ENCODE measurements at regions not wholly inside any gene's neighbourhood (a gene's known extent, or its start where the extent isn't known, plus 50 kb on each side); places are given as distances from the start of the nearest gene placed in this dataset.

DNA sequence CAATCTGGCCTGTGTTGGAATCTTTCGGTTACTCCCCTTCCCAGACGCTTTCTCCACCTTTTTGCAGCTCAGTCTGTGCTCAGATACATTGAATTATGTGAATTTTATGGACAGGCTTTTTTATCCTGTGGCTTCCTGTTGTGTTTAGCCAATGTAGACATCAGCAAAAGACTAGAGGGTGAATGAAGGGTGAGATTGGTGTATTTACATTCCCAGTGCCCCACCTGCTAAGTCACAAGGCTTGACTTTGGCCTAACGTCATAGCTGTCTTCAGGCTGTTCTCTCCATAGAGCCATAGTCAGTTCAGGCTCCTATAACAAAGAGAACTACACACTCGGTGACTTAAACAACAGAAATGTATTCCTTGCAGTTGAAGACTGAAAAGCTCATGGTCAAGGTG, 97.5 kb upstream of the FSHB start:
- H3K9me3 ChIP-seq (replicated peaks in 1 of 2; ENCODE audit: control insufficient read depth in 2 of 2, insufficient read depth in 1 of 2, low read depth in 1 of 2, low read length in 2 of 2), result no peaks in the 10 kb centered on the region
- H2AFZ ChIP-seq (ENCODE audit: low read length), result no peak overlapping the region
- H3K4me2 ChIP-seq (ENCODE audit: insufficient read depth, low read length, poor library complexity, severe bottlenecking), result no peak overlapping the region
- no peak overlapping the region for H3K23ac ChIP-seq (ENCODE audit: low read depth, low read length, poor library complexity)
- no peaks in the 10 kb centered on the region for H3K27me3 ChIP-seq (ENCODE audit: control insufficient read depth in 3 of 3, insufficient read depth in 3 of 3, low read depth in 1 of 3, low read length in 3 of 3)
- no peaks in the 10 kb centered on the region for H3K4me1 ChIP-seq (ENCODE audit: control insufficient read depth in 2 of 2, insufficient read depth in 1 of 2, low read depth in 1 of 2, low read length in 2 of 2)
- H3K36me3 ChIP-seq (replicated peaks in 1 of 2; ENCODE audit: control insufficient read depth in 2 of 2, insufficient read depth in 2 of 2, low read length in 2 of 2), result no peaks in the 10 kb centered on the region
- no peak for DNase-seq (ENCODE audit: low spot score)
- no peak overlapping the region for H2BK12ac ChIP-seq (ENCODE audit: low read length)
- no peak overlapping the region for H3K4ac ChIP-seq (ENCODE audit: low read length)
- no peak overlapping the region for H3K9ac ChIP-seq (ENCODE audit: low read depth, low read length, poor library complexity)
- no peak overlapping the region for H2BK5ac ChIP-seq (ENCODE audit: low read length)
- H3K79me1 ChIP-seq (ENCODE audit: low read depth, low read length), result no peaks in the 10 kb centered on the region
- no peak overlapping the region for H4K91ac ChIP-seq (ENCODE audit: low read depth, low read length, poor library complexity)
- no peak overlapping the region for H3K14ac ChIP-seq (ENCODE audit: low read length)
- no peak overlapping the region for H3K18ac ChIP-seq (ENCODE audit: low read length)
- no CpG with 5 or more reads among the region's 4 CpGs for WGBS, 2 donors (ENCODE audit: extremely low coverage in 2 of 2, insufficient read length in 2 of 2, insufficient replicate concordance in 1 of 2)
- H2AK5ac ChIP-seq (ENCODE audit: low read depth, low read length), result no peak overlapping the region
- no peak overlapping the region for H4K8ac ChIP-seq (ENCODE audit: low read depth, low read length)
- H3K27ac ChIP-seq (replicated peaks; ENCODE audit: low read length), result no peak overlapping the region
- no peak overlapping the region for H3K4me3 ChIP-seq (ENCODE audit: low read length in 2 of 2)
- H2BK15ac ChIP-seq (ENCODE audit: low read length), result no peak overlapping the region
- H2BK120ac ChIP-seq (ENCODE audit: low read depth, low read length), result no peak overlapping the region

DNA sequence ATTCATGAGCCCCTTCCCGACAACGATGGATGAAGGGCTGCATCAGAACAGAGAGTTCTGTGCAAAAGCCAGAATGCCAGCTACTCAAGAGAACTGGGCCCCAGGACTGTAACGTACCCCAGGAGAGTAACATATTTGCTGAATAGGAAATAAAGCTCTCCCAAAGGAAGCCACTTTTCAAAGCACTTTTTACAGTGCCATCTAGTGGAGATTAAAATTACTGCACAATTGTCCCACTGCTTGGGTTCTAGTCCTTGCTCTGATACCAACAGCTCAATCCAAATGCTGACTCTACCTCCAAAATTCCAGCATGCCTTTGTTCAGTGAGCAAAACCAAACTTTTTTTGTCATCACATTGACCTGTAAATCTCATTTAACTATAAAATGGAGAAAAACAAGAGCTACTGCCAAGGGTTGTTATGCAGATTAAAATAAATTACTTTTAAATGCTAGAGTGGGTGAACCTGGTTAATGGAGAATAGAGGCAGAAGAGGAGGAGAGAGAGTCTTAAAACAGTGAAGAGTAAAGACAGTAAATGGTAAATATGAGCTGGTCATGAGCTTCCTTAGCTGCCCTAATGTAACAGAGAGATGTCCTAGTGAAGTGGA, 87.6 kb upstream of the FSHB start:
- Histone ChIP-seq H3K4me3 (ENCODE audit: low read length in 2 of 2) (no peak overlapping the region), H2AFZ (ENCODE audit: low read length) (no peak overlapping the region), H3K27ac (replicated peaks; ENCODE audit: low read length) (no peak overlapping the region), H3K18ac (ENCODE audit: low read length) (no peak overlapping the region), H4K8ac (ENCODE audit: low read depth, low read length) (no peak overlapping the region), H3K4me1 (ENCODE audit: control insufficient read depth in 2 of 2, insufficient read depth in 1 of 2, low read depth in 1 of 2, low read length in 2 of 2) (no peaks in the 10 kb centered on the region), H2AK5ac (ENCODE audit: low read depth, low read length) (no peak overlapping the region), H2BK12ac (ENCODE audit: low read length) (no peak overlapping the region), H3K27me3 (ENCODE audit: control insufficient read depth in 3 of 3, insufficient read depth in 3 of 3, low read depth in 1 of 3, low read length in 3 of 3) (no peaks in the 10 kb centered on the region), H2BK120ac (ENCODE audit: low read depth, low read length) (no peak overlapping the region), H3K23ac (ENCODE audit: low read depth, low read length, poor library complexity) (no peak overlapping the region), H3K36me3 (replicated peaks in 1 of 2; ENCODE audit: control insufficient read depth in 2 of 2, insufficient read depth in 2 of 2, low read length in 2 of 2) (no peaks in the 10 kb centered on the region), H3K9ac (ENCODE audit: low read depth, low read length, poor library complexity) (no peak overlapping the region), H4K91ac (ENCODE audit: low read depth, low read length, poor library complexity) (no peak overlapping the region), H2BK15ac (ENCODE audit: low read length) (no peak overlapping the region), H2BK5ac (ENCODE audit: low read length) (no peak overlapping the region), H3K4me2 (ENCODE audit: insufficient read depth, low read length, poor library complexity, severe bottlenecking) (no peak overlapping the region), H3K4ac (ENCODE audit: low read length) (no peak overlapping the region), H3K14ac (ENCODE audit: low read length) (no peak overlapping the region), H3K9me3 (replicated peaks in 1 of 2; ENCODE audit: control insufficient read depth in 2 of 2, insufficient read depth in 1 of 2, low read depth in 1 of 2, low read length in 2 of 2) (no peaks in the 10 kb centered on the region), H3K79me1 (ENCODE audit: low read depth, low read length) (no peaks in the 10 kb centered on the region)
- no CpG with 5 or more reads among the region's 3 CpGs for WGBS, 2 donors (ENCODE audit: extremely low coverage in 2 of 2, insufficient read length in 2 of 2, insufficient replicate concordance in 1 of 2)
- DNase-seq (ENCODE audit: low spot score), result peak; percentile 63

DNA sequence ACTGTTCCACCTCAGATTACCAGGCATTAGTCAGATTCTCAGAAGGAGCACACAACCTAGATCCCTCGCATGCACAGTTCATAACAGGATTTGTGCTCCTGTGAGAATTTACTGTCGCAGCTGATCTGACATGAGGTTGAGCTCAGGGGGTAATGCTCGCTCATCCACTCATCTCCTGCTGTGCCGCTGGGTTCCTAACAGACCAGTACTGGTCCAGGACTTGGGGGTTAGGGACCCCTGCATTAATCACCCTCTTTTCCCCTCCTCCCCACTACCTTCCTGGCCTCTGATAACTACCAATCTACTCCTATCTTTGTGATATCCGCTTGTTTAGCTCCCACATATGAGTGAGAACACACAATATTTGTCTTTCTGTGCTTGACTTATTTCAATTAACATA, 83.5 kb upstream of the FSHB start:
- no peak overlapping the region for H3K27ac ChIP-seq (replicated peaks; ENCODE audit: low read length)
- H3K14ac ChIP-seq (ENCODE audit: low read length), result no peak overlapping the region
- no peak overlapping the region for H3K18ac ChIP-seq (ENCODE audit: low read length)
- DNase-seq (ENCODE audit: low spot score), result no peak
- no peak overlapping the region for H2AK5ac ChIP-seq (ENCODE audit: low read depth, low read length)
- H3K27me3 ChIP-seq (ENCODE audit: control insufficient read depth in 3 of 3, insufficient read depth in 3 of 3, low read depth in 1 of 3, low read length in 3 of 3), result no peaks in the 10 kb centered on the region
- H3K79me1 ChIP-seq (ENCODE audit: low read depth, low read length), result no peaks in the 10 kb centered on the region
- peak overlapping the region; percentile 51 for H2BK15ac ChIP-seq (ENCODE audit: low read length)
- no peak overlapping the region for H3K4me3 ChIP-seq (ENCODE audit: low read length in 2 of 2)
- peaks cover 0 to 1% of the 10 kb centered on the region in 2 donors for H3K4me1 ChIP-seq (ENCODE audit: control insufficient read depth in 2 of 2, insufficient read depth in 1 of 2, low read depth in 1 of 2, low read length in 2 of 2)
- no peak overlapping the region for H3K9ac ChIP-seq (ENCODE audit: low read depth, low read length, poor library complexity)
- no peak overlapping the region for H3K4ac ChIP-seq (ENCODE audit: low read length)
- no peak overlapping the region for H3K4me2 ChIP-seq (ENCODE audit: insufficient read depth, low read length, poor library complexity, severe bottlenecking)
- no peak overlapping the region for H4K8ac ChIP-seq (ENCODE audit: low read depth, low read length)
- no peak overlapping the region for H2BK5ac ChIP-seq (ENCODE audit: low read length)
- no peaks in the 10 kb centered on the region for H3K9me3 ChIP-seq (replicated peaks in 1 of 2; ENCODE audit: control insufficient read depth in 2 of 2, insufficient read depth in 1 of 2, low read depth in 1 of 2, low read length in 2 of 2)
- no peak overlapping the region for H2BK12ac ChIP-seq (ENCODE audit: low read length)
- no peak overlapping the region for H3K23ac ChIP-seq (ENCODE audit: low read depth, low read length, poor library complexity)
- no CpG with 5 or more reads among the region's 5 CpGs for WGBS, 2 donors (ENCODE audit: extremely low coverage in 2 of 2, insufficient read length in 2 of 2, insufficient replicate concordance in 1 of 2)
- H3K36me3 ChIP-seq (replicated peaks in 1 of 2; ENCODE audit: control insufficient read depth in 2 of 2, insufficient read depth in 2 of 2, low read length in 2 of 2), result no peaks in the 10 kb centered on the region
- no peak overlapping the region for H2AFZ ChIP-seq (ENCODE audit: low read length)
- H2BK120ac ChIP-seq (ENCODE audit: low read depth, low read length), result no peak overlapping the region
- no peak overlapping the region for H4K91ac ChIP-seq (ENCODE audit: low read depth, low read length, poor library complexity)

DNA sequence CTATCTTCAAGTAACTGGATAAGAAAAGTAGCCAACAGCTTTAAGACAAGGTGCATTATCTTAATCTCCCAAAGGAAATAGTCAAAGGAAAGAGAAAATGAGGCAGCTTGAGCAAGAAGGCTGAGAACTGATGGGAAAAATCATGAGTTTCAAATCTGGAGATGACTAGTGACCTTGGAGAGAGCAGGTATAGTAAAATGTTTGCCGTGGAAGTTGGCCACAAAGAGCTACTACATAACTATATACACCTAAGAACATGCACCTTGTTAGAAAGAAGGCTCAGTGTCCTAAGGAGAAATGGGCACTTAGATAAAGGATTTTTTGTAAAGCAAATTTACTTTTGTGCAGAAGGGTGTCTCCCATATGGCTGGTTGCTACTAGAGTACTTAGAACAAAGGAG, 80.8 kb upstream of the FSHB start:
- Histone ChIP-seq H3K18ac (ENCODE audit: low read length) (no peak overlapping the region), H2BK12ac (ENCODE audit: low read length) (no peak overlapping the region), H2BK120ac (ENCODE audit: low read depth, low read length) (no peak overlapping the region), H3K9ac (ENCODE audit: low read depth, low read length, poor library complexity) (no peak overlapping the region), H4K8ac (ENCODE audit: low read depth, low read length) (no peak overlapping the region), H3K9me3 (replicated peaks in 1 of 2; ENCODE audit: control insufficient read depth in 2 of 2, insufficient read depth in 1 of 2, low read depth in 1 of 2, low read length in 2 of 2) (no peaks in the 10 kb centered on the region), H3K4ac (ENCODE audit: low read length) (no peak overlapping the region), H3K79me1 (ENCODE audit: low read depth, low read length) (no peaks in the 10 kb centered on the region), H3K14ac (ENCODE audit: low read length) (no peak overlapping the region), H3K27me3 (ENCODE audit: control insufficient read depth in 3 of 3, insufficient read depth in 3 of 3, low read depth in 1 of 3, low read length in 3 of 3) (no peaks in the 10 kb centered on the region), H2BK15ac (ENCODE audit: low read length) (no peak overlapping the region), H3K4me2 (ENCODE audit: insufficient read depth, low read length, poor library complexity, severe bottlenecking) (no peak overlapping the region), H4K91ac (ENCODE audit: low read depth, low read length, poor library complexity) (no peak overlapping the region), H2AFZ (ENCODE audit: low read length) (no peak overlapping the region), H2AK5ac (ENCODE audit: low read depth, low read length) (no peak overlapping the region), H3K27ac (replicated peaks; ENCODE audit: low read length) (no peak overlapping the region), H3K36me3 (replicated peaks in 1 of 2; ENCODE audit: control insufficient read depth in 2 of 2, insufficient read depth in 2 of 2, low read length in 2 of 2) (no peaks in the 10 kb centered on the region), H3K23ac (ENCODE audit: low read depth, low read length, poor library complexity) (no peak overlapping the region), H3K4me1 (ENCODE audit: control insufficient read depth in 2 of 2, insufficient read depth in 1 of 2, low read depth in 1 of 2, low read length in 2 of 2) (peaks cover 0 to 3% of the 10 kb centered on the region in 2 donors), H3K4me3 (ENCODE audit: low read length in 2 of 2) (no peak overlapping the region), H2BK5ac (ENCODE audit: low read length) (no peak overlapping the region)
- no peak for DNase-seq (ENCODE audit: low spot score)
- no CpG with 5 or more reads among the region's 1 CpG for WGBS, 2 donors (ENCODE audit: extremely low coverage in 2 of 2, insufficient read length in 2 of 2, insufficient replicate concordance in 1 of 2)

All from neuronal stem cell (in vitro differentiated cells).